HUES64 (cell line): ENCODE measurements at regions not wholly inside any gene's neighbourhood (a gene's known extent, or its start where the extent isn't known, plus 50 kb on each side); places are given as distances from the start of the nearest gene placed in this dataset.

Experiments used
- H3K27ac ChIP-seq: 2 replicates; pipeline ENCODE4 v1.7.0; 2013; ENCODE audit warnings: low read depth, low read length, inconsistent platforms
- H3K27me3 ChIP-seq: 2 replicates; pipeline ENCODE4 v1.6.1; 2013; ENCODE audit warnings: mild to moderate bottlenecking, low read length; ENCODE audit not compliant: insufficient read depth
- H3K36me3 ChIP-seq: 2 replicates; pipeline ENCODE4 v1.6.1; 2013; ENCODE audit warnings: mild to moderate bottlenecking, low read length; ENCODE audit not compliant: insufficient read depth
- H3K4me1 ChIP-seq: 2 replicates; pipeline ENCODE4 v1.6.1; 2013; ENCODE audit warnings: mild to moderate bottlenecking, low read length, moderate library complexity; ENCODE audit not compliant: insufficient read depth
- H3K4me3 ChIP-seq: 2 replicates; pipeline ENCODE4 v1.5.1; 2013; ENCODE audit warnings: mild to moderate bottlenecking, low read length, moderate library complexity
- H3K9ac ChIP-seq: 2 replicates; pipeline ENCODE4 v1.6.1; 2013; ENCODE audit warnings: mild to moderate bottlenecking, low read depth, low read length
- H3K9me3 ChIP-seq: 2 replicates; pipeline ENCODE4 v1.6.1; 2013; ENCODE audit warnings: low read depth, low read length; ENCODE audit not compliant: insufficient read depth
- WGBS: fragments of 150-250, 120-280 bp; methylation state at CpG from one replicate; pipeline ENCODE4 v1.1.7; 2013; ENCODE audit warnings: missing lambda C conversion rate; 5-methylcytosine and 5-hydroxymethylcytosine counted together

DNA sequence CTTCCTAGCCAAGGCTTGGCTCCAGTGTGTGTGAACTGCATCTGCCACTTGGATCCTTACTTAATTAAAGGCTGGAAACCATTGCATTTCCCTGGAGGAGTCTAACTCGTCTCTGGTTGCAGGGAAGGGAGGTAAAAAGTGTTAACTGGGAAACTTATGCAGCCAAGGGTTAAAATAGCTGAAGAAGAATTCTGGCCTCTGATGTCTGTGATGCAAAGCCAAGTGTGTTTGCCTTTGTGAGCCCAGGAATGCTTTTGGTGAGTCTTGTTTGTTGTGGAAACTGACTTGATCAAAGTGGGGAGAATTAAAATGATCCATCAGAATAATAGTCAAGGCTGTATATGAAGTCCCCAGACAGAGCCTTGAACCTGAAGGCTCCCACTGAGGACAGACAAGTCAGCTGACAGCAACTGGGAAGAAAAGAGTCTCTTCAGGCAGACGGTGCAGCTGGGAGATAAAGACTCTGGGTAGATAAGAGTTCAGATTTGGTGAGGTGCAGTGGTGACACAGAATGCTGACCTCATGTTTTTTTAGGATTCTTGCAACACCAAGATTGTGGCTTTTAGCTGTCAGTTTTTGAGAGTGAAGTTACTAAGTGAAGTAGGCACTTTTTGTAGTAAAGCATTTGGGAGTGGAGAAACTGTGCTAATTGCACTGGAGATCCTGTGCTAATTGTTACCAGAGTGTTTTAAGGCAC lies 59.5 kb upstream of the WLS start:
- 9% methylated on average over 2 of the region's 2 CpGs for WGBS
- peaks cover 35% of the 10 kb centered on the region for H3K4me1 ChIP-seq
- peaks cover 57% of the 10 kb centered on the region for H3K27me3 ChIP-seq
- no peaks in the 10 kb centered on the region for H3K9me3 ChIP-seq
- no peak overlapping the region; the same call in 1 of the 2 replicates for H3K27ac ChIP-seq
- no peak overlapping the region for H3K9ac ChIP-seq
- H3K4me3 ChIP-seq: no peak overlapping the region
- H3K36me3 ChIP-seq: no peaks in the 10 kb centered on the region

DNA sequence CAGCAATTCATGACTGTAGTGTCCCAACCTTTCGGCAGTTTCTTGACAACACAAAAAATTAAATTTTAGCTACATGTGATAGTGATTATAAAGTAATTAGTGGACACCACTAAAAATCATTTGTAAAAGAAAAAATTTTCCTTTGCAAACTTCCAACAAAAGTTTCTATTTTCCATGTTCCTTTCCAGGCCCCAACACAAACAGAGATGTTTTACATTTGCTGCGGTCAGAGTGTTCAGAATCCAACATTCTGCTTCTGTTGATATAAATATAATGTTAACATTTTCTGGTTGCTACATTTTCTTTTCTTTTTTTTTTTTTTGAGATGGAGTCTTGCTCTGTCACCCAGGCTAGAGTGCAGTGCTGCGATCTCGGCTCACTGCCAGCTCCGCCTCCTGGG lies 54.9 kb upstream of the WLS start:
- H3K27me3 ChIP-seq: peaks cover 18% of the 10 kb centered on the region
- no peak overlapping the region for H3K9ac ChIP-seq
- peaks cover 15% of the 10 kb centered on the region for H3K4me1 ChIP-seq
- 72% methylated on average over 3 of the region's 5 CpGs for WGBS
- no peak overlapping the region for H3K4me3 ChIP-seq
- no peak overlapping the region for H3K27ac ChIP-seq
- no peaks in the 10 kb centered on the region for H3K9me3 ChIP-seq
- no peaks in the 10 kb centered on the region for H3K36me3 ChIP-seq

DNA sequence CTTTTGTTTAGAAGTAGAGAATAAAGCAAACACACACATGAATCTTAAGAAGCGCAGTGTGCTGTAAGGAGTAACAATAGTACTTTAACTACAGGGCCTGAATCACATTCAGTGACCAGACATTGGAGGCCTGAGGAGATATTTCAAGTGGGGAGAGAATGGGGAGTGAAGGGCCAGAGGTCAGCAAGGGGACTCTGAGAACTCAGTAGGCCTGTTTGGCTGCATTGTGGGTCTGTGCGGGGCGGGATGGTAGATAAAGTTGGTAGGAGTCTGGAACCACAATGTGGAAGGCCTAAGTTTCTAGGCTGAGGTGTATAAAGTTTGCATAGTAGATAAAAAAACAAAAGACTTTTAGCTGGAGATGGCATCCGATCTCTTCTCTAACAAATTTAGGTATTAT lies 52.7 kb upstream of the WLS start:
- Histone ChIP-seq H3K4me3 (no peak overlapping the region), H3K27me3 (peaks cover 9% of the 10 kb centered on the region), H3K9ac (no peak overlapping the region), H3K9me3 (no peaks in the 10 kb centered on the region), H3K36me3 (no peaks in the 10 kb centered on the region), H3K4me1 (no peaks in the 10 kb centered on the region), H3K27ac (no peak overlapping the region)
- 98% methylated on average over 3 of the region's 4 CpGs for WGBS

DNA sequence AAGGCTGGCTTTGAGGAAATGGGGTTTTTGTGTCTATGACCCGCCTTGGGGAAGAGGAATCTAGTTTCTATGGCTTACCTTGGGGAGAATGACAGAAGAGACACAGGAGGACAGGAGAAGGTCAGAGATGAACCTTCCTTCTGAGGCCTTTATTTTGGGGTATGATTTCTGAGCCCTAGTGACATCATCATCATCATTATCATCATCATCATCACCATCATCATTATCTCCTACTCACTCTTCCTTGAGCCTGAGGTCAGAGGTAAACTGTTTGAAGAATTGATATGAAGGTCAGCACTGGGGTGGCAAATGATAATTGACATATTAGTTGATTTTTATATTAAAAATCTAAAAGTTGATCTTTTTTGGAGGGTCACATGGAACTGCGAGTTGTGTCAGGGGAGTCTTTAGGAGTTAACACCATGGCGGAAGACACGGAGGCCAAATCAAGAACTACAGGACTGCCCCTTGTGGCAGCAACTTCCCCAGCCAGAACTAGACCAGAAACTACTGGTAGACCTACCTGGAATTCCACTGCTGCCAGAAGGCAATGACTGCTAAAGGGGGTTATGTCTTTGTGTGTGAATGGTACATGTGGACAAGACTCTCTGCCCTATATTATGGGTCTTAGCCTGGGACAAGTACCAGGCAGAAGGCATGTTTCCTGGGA lies 49.8 kb upstream of the WLS start:
- Histone ChIP-seq H3K9ac (no peak overlapping the region), H3K27me3 (peaks cover 30% of the 10 kb centered on the region), H3K9me3 (no peaks in the 10 kb centered on the region), H3K36me3 (no peaks in the 10 kb centered on the region), H3K27ac (no peak overlapping the region), H3K4me3 (no peak overlapping the region), H3K4me1 (peaks cover 8% of the 10 kb centered on the region)
- WGBS: 81% methylated on average over 4 of the region's 4 CpGs
